Skeletal muscle satellite cell (primary cell): ENCODE measurements at regions not wholly inside any gene's neighbourhood (a gene's known extent, or its start where the extent isn't known, plus 50 kb on each side); places are given as distances from the start of the nearest gene placed in this dataset.

Experiments
- H3K27me3 ChIP-seq: 2 replicates; pipeline ENCODE4 v1.7.0; 2013; ENCODE audit warnings: low read length; ENCODE audit not compliant: control insufficient read depth, insufficient read depth
- H3K36me3 ChIP-seq: 2 replicates; pipeline ENCODE4 v1.7.0; 2013; ENCODE audit warnings: mild to moderate bottlenecking, control low read depth, low read length; ENCODE audit not compliant: insufficient read depth
- H3K4me1 ChIP-seq: 2 replicates; pipeline ENCODE4 v1.7.0; 2013; ENCODE audit warnings: low read length; ENCODE audit not compliant: control insufficient read depth, insufficient read depth
- H3K4me2 ChIP-seq: 2 replicates; pipeline ENCODE4 v1.7.0; 2013; ENCODE audit warnings: mild to moderate bottlenecking, low read length
- H3K4me3 ChIP-seq: 2 replicates; pipeline ENCODE4 v1.7.0; 2013; ENCODE audit warnings: low read length
- H3K9ac ChIP-seq: 2 replicates; pipeline ENCODE4 v1.7.0; 2013; ENCODE audit warnings: mild to moderate bottlenecking, low read depth, low read length, moderate library complexity
- H3K9me3 ChIP-seq: replicated peaks from 2 replicates; pipeline ENCODE4 v1.7.0; 2013; ENCODE audit warnings: mild to moderate bottlenecking, control low read depth, low read length

GRCh38 chr6:48891308-48891707 lies 571.7 kb downstream of the MMUT start:
- Histone ChIP-seq H3K4me1 (no peaks in the 10 kb centered on the region), H3K27me3 (no peaks in the 10 kb centered on the region), H3K9me3 (no peaks in the 10 kb centered on the region), H3K4me2 (no peak overlapping the region), H3K36me3 (no peaks in the 10 kb centered on the region), H3K4me3 (no peak overlapping the region), H3K9ac (no peak overlapping the region)

- H3K9ac ChIP-seq = no peak overlapping the region
- no peaks in the 10 kb centered on the region for H3K27me3 ChIP-seq
- H3K36me3 ChIP-seq = no peaks in the 10 kb centered on the region
- no peaks in the 10 kb centered on the region for H3K9me3 ChIP-seq
- H3K4me1 ChIP-seq = no peaks in the 10 kb centered on the region
- H3K4me2 ChIP-seq = no peak overlapping the region
- H3K4me3 ChIP-seq = no peak overlapping the region
These were observed 573.6 kb downstream of the MMUT start for GRCh38 chr6:48889429-48889828.

DNA sequence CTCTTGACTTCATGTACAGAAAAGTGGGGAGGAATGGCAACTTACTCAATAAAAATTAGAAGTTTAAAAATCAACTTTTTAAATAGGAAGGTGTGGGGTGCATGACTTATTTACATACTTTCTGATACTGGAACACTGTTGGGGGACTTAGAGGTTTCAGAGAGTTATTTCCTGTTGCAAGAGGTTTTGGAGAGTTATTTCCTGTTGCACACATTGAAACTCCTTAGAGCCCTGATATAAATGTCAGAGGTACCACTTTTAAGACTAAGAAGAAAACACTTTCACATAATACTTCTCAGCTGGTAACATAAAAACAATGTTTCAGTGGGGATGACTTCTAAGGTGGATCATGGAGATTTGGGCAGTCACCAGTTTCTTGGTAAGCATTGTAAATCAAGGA lies 579.9 kb downstream of the MMUT start:
- no peak overlapping the region for H3K9ac ChIP-seq
- H3K4me3 ChIP-seq = no peak overlapping the region
- H3K4me2 ChIP-seq = no peak overlapping the region
- no peaks in the 10 kb centered on the region for H3K9me3 ChIP-seq
- H3K36me3 ChIP-seq = no peaks in the 10 kb centered on the region
- no peaks in the 10 kb centered on the region for H3K27me3 ChIP-seq
- no peaks in the 10 kb centered on the region for H3K4me1 ChIP-seq

DNA sequence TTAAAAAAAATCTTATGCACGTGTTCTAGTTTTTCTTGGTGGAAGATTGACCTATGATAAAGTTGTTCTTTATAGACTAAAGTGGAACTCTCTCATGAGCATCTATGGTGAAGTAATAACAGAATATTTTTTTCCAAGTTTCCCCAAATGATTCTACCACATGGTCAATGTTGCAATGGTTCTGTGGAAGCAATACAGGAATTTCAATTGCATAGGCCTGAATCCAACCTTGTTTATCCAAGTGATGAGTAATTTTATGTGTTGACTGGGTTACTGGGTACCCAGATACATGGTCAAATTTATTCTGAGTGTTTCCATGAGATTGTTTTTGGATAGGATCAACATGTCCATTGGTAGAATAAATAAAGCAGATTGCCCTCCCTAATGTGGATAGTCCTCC lies 581.5 kb downstream of the MMUT start:
- Histone ChIP-seq H3K27me3 (no peaks in the 10 kb centered on the region), H3K4me3 (no peak overlapping the region), H3K4me1 (no peaks in the 10 kb centered on the region), H3K9me3 (no peaks in the 10 kb centered on the region), H3K36me3 (no peaks in the 10 kb centered on the region), H3K9ac (no peak overlapping the region), H3K4me2 (no peak overlapping the region)

DNA sequence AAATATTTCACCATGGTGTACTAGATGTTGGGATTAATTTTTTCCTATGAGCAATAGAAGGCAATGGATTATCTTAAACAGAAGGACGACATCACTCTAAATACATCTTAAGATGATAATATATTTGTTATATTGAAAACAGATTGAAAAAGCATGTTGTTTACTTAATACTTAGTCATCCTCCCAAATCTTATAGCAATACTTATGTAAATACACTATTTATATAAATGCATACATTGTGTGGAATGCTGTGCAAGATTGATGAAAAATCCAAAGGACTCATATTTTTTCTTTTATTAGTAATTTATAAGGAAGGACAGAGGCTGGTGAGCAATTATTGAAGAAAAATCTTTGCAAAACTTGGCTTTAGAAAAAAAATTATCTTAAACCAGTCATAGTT lies 593.5 kb downstream of the MMUT start:
- H3K27me3 ChIP-seq = no peaks in the 10 kb centered on the region
- no peaks in the 10 kb centered on the region for H3K9me3 ChIP-seq
- no peak overlapping the region for H3K4me2 ChIP-seq
- H3K4me1 ChIP-seq = no peaks in the 10 kb centered on the region
- no peak overlapping the region for H3K9ac ChIP-seq
- H3K36me3 ChIP-seq = no peaks in the 10 kb centered on the region
- H3K4me3 ChIP-seq = no peak overlapping the region

DNA sequence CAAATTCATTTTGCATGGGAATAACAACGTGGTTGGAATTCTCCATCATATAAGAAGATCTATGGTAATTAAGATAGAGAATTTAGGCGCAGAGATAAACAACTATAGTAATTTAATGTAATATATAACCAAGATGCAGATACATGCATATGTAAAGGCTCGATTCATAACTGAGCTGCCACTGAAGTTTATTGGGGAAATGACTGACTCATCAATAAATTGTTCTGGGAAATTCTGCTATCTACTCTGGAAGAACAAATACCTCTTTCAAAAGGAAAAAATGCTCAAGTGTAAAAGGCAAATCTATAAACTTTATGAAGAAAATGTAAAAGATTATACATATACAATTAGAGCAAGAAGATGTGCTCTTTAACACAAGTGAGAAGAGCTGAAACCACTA lies 596.4 kb downstream of the MMUT start:
- Histone ChIP-seq H3K4me2 (no peak overlapping the region), H3K4me1 (no peaks in the 10 kb centered on the region), H3K9me3 (no peaks in the 10 kb centered on the region), H3K9ac (no peak overlapping the region), H3K4me3 (no peak overlapping the region), H3K36me3 (no peaks in the 10 kb centered on the region), H3K27me3 (no peaks in the 10 kb centered on the region)

DNA sequence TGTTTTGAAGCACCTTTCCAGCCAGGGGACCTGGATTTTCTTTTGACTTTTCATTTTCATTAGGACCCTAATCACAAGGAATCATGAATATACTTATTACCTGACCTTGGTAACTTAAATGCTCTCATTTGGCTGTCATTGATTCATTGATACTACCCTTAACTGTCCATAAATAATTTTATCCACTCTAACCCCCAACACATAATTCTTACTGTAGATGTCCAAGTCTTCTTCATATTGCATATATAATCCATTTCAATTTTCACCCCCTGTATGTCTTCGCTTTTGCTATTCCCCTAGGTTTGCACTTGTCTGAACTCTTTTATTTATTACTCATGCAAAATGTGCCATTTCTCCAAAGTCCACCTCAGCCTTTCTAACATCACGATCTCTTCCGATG lies 602.9 kb downstream of the MMUT start:
- Histone ChIP-seq H3K9me3 (no peaks in the 10 kb centered on the region), H3K4me3 (no peak overlapping the region), H3K36me3 (no peaks in the 10 kb centered on the region), H3K4me1 (no peaks in the 10 kb centered on the region), H3K27me3 (no peaks in the 10 kb centered on the region), H3K4me2 (no peak overlapping the region), H3K9ac (no peak overlapping the region)

- Histone ChIP-seq H3K4me2 (no peak overlapping the region), H3K9ac (no peak overlapping the region), H3K4me1 (no peaks in the 10 kb centered on the region), H3K27me3 (no peaks in the 10 kb centered on the region), H3K4me3 (no peak overlapping the region), H3K9me3 (no peaks in the 10 kb centered on the region), H3K36me3 (no peaks in the 10 kb centered on the region)
These were observed 603.4 kb downstream of the MMUT start for GRCh38 chr6:48859562-48860123.

- Histone ChIP-seq H3K9me3 (peaks cover 15% of the 10 kb centered on the region), H3K27me3 (no peaks in the 10 kb centered on the region), H3K36me3 (no peaks in the 10 kb centered on the region), H3K4me3 (no peak overlapping the region), H3K4me2 (no peak overlapping the region), H3K9ac (no peak overlapping the region), H3K4me1 (no peaks in the 10 kb centered on the region)
These were observed 617.8 kb downstream of the MMUT start for GRCh38 chr6:48845219-48845618.

DNA sequence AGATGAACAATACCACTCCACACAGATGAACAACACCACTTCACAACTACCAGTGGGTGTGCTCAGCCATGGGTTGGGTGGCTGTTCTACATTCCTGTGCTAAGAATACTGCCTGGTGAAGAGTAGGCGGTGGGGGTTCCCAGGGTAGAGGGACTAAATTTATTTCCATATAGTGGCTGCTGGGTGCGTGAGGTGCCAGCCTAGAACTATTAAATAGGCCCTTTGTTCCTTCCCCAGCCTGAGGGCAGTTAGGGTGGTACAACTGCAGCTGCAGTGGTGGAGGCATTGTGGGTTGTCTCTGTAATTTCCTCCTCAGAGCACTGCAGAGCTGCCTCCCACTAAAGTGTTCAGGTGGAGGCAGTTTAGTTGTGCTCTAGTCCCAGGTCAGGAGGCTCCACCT lies 618.4 kb downstream of the MMUT start:
- H3K27me3 ChIP-seq = no peaks in the 10 kb centered on the region
- no peaks in the 10 kb centered on the region for H3K36me3 ChIP-seq
- no peak overlapping the region for H3K9ac ChIP-seq
- H3K9me3 ChIP-seq = peaks cover 15% of the 10 kb centered on the region
- no peaks in the 10 kb centered on the region for H3K4me1 ChIP-seq
- H3K4me2 ChIP-seq = no peak overlapping the region
- no peak overlapping the region for H3K4me3 ChIP-seq

DNA sequence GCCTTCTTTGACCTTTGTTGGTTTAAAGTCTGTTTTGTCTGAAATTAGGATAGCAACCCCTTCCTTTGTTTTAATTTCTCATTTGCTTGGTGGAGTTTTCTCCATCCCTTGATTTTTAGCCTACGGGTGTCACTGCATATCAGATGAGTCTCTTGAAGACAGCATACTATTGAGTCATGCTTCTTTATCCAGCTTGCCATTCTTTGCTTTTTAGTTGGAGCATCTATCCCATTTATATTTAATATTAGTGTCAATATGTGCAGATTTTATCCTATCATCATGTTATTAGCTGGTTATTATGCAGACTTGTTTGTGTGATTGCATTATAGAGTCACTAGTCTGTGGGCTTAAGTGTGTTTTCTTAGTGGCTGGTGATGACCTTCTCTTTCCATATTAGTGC lies 622.2 kb downstream of the MMUT start:
- Histone ChIP-seq H3K4me1 (no peaks in the 10 kb centered on the region), H3K4me2 (no peak overlapping the region), H3K27me3 (no peaks in the 10 kb centered on the region), H3K4me3 (no peak overlapping the region), H3K36me3 (no peaks in the 10 kb centered on the region), H3K9ac (no peak overlapping the region), H3K9me3 (peaks cover 15% of the 10 kb centered on the region)

DNA sequence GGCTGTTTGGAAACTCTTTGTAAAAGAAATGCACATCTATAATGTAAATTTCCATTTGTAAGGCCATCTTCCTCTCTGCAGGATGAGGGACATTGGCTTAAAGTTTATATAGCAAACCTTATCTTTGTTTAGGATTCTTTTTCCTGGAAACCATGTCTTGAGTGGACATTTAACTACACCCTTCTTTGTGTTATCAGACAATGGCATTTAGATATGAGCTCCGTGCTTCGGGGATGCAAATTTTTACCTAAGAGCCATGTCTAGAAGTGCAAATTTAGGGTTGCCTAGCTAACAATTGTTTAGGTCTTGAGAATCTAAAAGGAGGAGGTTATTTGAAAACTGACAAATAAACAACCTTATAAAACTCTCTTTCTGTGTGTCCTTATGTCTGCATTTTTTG lies 623.8 kb downstream of the MMUT start:
- Histone ChIP-seq H3K9ac (no peak overlapping the region), H3K4me2 (no peak overlapping the region), H3K27me3 (no peaks in the 10 kb centered on the region), H3K36me3 (no peaks in the 10 kb centered on the region), H3K9me3 (peaks cover 15% of the 10 kb centered on the region), H3K4me3 (no peak overlapping the region), H3K4me1 (no peaks in the 10 kb centered on the region)
